GM10266 (cell line): ENCODE measurements at regions not wholly inside any gene's neighbourhood (a gene's known extent, or its start where the extent isn't known, plus 50 kb on each side); places are given as distances from the start of the nearest gene placed in this dataset.

Experiments used
- DNase-seq: peaks from one replicate; pipeline ENCODE4 v3.0.0; 2012; ENCODE audit errors: extremely low spot score
- TF ChIP-seq, protein P1 (sequence below): IDR thresholded peaks from 2 replicates; pipeline ENCODE4 v1.5.1; 2012; ENCODE audit warnings: mild to moderate bottlenecking, low read depth; ENCODE audit not compliant: control insufficient read depth, insufficient read depth; ENCODE audit errors: missing control alignments

DNA sequence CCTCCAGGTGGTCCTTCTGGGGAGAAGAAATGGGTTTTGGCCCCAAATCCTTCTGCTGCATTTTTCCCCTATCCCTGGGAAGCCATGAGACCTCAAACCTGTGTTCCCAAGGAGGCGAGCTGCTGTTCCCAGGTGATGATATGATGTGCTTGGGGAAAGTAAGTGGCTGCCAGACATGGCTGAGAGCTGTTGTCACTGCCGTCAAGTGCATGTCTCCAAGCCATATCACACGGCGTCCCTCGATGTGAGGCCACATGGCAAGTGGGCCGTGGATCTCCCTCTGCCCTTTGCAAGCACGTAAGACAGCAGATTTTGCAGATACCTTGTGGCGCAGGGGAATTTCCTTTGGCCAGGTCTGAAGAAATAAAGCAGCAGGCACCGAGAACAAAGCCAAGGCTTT is 103.7 kb upstream of the CD93 start:
- no peak for DNase-seq
- TF ChIP-seq, protein P1, sequence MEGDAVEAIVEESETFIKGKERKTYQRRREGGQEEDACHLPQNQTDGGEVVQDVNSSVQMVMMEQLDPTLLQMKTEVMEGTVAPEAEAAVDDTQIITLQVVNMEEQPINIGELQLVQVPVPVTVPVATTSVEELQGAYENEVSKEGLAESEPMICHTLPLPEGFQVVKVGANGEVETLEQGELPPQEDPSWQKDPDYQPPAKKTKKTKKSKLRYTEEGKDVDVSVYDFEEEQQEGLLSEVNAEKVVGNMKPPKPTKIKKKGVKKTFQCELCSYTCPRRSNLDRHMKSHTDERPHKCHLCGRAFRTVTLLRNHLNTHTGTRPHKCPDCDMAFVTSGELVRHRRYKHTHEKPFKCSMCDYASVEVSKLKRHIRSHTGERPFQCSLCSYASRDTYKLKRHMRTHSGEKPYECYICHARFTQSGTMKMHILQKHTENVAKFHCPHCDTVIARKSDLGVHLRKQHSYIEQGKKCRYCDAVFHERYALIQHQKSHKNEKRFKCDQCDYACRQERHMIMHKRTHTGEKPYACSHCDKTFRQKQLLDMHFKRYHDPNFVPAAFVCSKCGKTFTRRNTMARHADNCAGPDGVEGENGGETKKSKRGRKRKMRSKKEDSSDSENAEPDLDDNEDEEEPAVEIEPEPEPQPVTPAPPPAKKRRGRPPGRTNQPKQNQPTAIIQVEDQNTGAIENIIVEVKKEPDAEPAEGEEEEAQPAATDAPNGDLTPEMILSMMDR: no peak

DNA sequence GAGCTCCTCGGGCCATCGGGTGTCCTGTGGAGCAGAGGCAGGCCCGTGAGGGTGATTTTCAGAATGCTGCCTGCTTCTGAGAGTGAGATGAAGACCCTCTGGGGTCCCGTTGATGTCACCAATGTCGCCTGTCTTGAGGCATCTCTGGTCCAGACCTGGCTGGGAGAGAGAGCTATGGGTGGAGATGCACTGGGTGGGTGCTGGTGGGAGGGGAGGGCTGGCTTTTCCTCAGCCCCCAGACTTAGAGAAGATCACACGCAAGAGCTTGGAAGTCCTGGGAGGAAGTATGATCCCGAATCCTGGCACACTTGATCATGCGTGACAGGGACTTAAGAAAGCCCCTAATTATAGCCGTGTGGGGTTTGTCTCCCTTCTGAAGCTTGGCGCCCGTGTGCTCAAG is 103.2 kb upstream of the CD93 start:
- TF ChIP-seq, protein P1: no peak
- DNase-seq: no peak

DNA sequence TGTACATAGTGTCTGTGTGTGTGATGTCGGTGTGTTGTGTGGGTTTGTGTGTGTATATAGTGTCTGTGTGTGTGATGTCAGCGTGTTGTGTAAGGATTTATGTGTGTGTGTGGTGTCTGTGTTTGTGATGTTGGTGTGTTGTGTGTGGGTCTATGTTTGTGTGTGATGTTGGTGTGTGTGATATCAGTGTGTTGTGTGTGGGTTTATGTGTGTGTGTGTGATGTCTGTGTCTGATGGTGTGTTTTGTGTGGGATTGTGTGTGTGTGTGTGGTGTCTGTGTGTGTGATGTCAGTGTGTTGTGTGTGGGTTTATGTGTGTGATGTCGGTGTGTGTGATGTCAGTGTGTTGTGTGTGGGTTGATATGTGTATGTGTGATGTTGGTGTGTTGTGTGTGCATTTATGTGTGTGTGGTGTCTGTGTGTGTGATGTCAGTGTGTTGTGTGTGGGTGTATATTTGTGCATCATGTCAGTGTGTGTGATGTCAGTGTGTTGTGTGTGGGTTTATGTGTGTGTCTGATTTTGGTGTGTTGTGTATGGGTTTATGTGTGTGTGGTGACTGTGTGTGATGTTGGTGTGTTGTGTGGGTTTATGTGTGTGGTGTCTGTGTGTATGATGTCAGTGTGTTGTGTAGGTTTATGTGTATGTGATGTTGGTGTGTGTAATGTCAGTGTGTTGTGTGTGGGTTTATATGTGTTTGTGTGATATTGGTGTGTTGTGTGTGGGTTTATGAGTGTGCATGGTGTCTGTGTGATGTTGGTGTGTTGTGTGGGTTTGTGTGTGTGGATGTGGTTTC is 102.4 kb upstream of the CD93 start:
- TF ChIP-seq, protein P1: no peak
- DNase-seq: no peak

DNA sequence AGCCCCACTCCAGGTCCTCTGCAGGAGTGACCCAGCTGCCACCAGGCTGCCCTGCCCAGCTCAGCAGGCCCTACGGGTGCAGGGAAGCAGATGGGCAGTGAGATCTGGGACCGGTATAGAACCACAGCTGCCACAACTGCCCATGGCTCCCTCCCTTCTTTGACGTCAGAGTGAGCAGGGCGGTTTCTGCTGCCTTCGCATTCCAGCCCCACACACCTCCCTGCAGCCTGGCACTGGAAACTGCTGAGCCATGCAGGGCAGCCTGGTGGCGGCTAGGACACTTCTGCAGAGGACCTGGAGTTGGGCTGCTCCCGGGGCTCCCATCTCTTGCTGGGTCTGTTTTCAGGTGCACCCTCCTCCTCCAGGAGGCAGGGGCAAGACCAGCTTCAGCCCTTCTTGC is 101.6 kb upstream of the CD93 start:
- DNase-seq: no peak
- TF ChIP-seq, protein P1: no peak

DNA sequence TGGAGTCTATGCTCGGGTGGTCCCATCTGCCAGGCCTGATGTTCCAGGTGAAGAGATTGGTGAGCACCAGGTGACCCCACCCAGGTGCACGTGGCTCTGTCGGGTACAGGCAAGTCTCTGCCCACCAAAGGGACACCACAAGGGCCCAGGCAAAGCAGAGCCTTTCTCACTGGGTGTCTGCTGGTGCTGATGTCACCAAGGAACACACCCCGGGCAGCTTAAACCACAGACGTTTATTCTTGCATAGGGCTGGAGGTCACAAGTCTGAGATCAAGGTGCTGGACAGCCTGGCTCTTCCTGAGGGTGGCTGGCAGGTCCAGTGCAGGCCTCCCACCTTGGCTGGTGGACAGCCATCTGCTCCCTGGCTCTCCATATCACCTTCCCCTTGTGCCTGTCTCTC is 100.7 kb upstream of the CD93 start:
- no peak for DNase-seq
- TF ChIP-seq, protein P1: no peak

DNA sequence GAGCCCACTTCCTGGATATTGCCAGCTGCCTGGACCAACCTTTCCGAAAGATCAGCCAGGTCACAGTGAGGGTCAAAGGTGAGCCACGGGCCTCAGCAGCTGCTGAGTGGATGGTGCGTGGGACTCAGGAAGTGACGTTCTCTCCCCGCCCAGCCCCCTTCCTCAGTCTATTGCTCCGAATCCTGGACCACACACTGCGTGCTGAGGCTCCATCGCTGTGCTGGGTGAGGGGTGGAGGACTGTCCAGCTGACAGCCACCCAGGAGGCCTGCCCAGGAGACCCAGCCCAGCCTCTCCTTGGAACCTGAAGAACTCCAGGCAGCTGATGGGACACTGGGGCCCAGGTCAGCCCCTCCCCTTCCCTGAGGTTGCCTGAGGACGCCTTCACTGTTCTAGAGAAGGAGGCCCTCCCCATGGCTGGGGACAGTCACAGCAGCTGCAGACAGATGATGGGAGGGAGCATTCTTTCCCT is 94.4 kb upstream of the CD93 start:
- DNase-seq: no peak
- TF ChIP-seq, protein P1: no peak

DNA sequence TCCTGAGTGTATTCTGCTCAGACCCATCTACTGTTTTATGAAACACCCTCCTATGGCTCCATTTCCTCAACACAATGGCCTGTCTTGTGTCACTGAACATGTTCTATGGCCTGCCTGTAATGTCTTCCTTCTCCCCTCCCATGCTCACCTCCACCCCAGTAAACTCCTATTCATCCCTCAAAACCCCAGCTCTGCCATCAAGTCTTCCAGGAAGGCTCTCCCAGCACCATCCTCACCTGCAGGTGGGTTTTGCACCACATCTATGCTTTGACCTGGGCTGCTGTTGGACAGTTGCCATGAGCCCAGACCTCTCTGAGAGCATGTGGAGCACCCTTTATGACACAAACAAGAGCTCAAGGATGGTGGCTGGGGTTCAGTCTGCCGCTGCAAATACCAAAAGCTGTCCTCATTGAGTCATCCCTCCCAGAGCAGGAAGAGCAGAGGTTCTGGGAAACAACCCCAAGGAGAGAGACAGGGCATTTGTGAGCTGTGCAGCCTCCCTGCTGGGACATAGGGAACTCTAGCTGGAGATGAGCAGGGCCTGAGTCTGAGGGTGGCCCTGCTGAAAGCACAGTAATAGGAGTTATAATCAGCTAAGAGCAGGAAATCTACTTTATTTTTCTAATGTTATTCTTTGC is 93.8 kb upstream of the CD93 start:
- TF ChIP-seq, protein P1: no peak
- no peak for DNase-seq
